B cell (primary cell): ENCODE measurements at regions not wholly inside any gene's neighbourhood (a gene's known extent, or its start where the extent isn't known, plus 50 kb on each side); places are given as distances from the start of the nearest gene placed in this dataset.
"Not testable (repeated sequence)": the region's sequence is repeated elsewhere in the genome, so short reads cannot be mapped to it uniquely, and the experiment has no call there.

Experiments used
- ATAC-seq: fragments of 200-7000 bp; cut with Tn5 transposase; one replicate; pipeline ENCODE4 v1.10.0; 2021; ENCODE audit warnings: low read depth, mild to moderate bottlenecking, moderate number of reproducible peaks, moderate library complexity
- CTCF ChIA-PET: fragments of 350-600 bp; sonication (Branson Sonifier 250); formaldehyde crosslinking; loops from one replicate; lab custom pipeline; 2021; ENCODE audit warnings: antibody characterized with exemption, inconsistent platforms; lab: Charles Lee
- POLR2A ChIA-PET: fragments of 350-600 bp; sonication (Branson Sonifier 250); formaldehyde crosslinking; loops from one replicate; lab custom pipeline; 2021; ENCODE audit warnings: antibody characterized with exemption; lab: Charles Lee
- DNase-seq: peaks from one replicate; pipeline ENCODE4 v3.0.0; 2013
- H2AFZ ChIP-seq: 2 replicates; pipeline ENCODE4 v1.6.1; 2012; ENCODE audit warnings: mild to moderate bottlenecking, low read depth, low read length; ENCODE audit not compliant: insufficient read depth, poor library complexity, severe bottlenecking
- H3K27ac ChIP-seq, 2 donors: 1 replicate in 1 of 2; 2 replicates in 1 of 2; pipeline ENCODE4 v1.5.1; 2012 to 2013; ENCODE audit warnings: low read length in 2 of 2, mild to moderate bottlenecking in 2 of 2, moderate library complexity in 1 of 2
- H3K27me3 ChIP-seq, 4 experiments: fragments of 200-600 bp in 1 of 4; sonication (generic) in 1 of 4; replicated peaks in 1 of 4; 1 replicate in 2 of 4; 2 replicates in 2 of 4; pipeline versions ENCODE4 v1.6.1 to v1.7.0; 2013 to 2016; ENCODE audit warnings: low read length in 3 of 4, mild to moderate bottlenecking in 2 of 4, mixed read lengths in 1 of 4, moderate library complexity in 1 of 4; ENCODE audit not compliant: insufficient read depth in 4 of 4, control insufficient read depth in 3 of 4; ENCODE audit errors: control extremely low read depth in 1 of 4
- H3K36me3 ChIP-seq, 2 experiments: replicated peaks in 1 of 2; 1 replicate in 1 of 2; 2 replicates in 1 of 2; pipeline versions ENCODE4 v1.6.1 to v1.7.1; 2013; ENCODE audit warnings: low read length in 1 of 2; ENCODE audit not compliant: insufficient read depth in 2 of 2, control insufficient read depth in 1 of 2; ENCODE audit errors: control extremely low read depth in 1 of 2, extremely low read depth in 1 of 2
- H3K4me1 ChIP-seq, 2 donors: fragments of 200-600 bp in 1 of 2; sonication (generic) in 1 of 2; 1 replicate in 1 of 2; 2 replicates in 1 of 2; pipeline versions ENCODE4 v1.5.1 to v1.6.1; 2013 to 2017; ENCODE audit warnings: low read length in 2 of 2; ENCODE audit not compliant: control insufficient read depth in 2 of 2, insufficient read depth in 2 of 2
- H3K4me2 ChIP-seq: replicated peaks from 2 replicates; pipeline ENCODE3; 2012; ENCODE audit warnings: mild to moderate bottlenecking, low read depth, low read length; ENCODE audit not compliant: poor library complexity, severe bottlenecking
- H3K4me3 ChIP-seq, 5 experiments: fragments of 200-600 bp in 1 of 5; sonication (generic) in 1 of 5; 1 replicate in 3 of 5; 2 replicates in 2 of 5; pipeline versions ENCODE4 v1.5.1 to v1.7.0; 2011 to 2016; ENCODE audit warnings: low read length in 4 of 5, mild to moderate bottlenecking in 4 of 5, low read depth in 2 of 5, control low read depth in 1 of 5, moderate library complexity in 1 of 5; ENCODE audit not compliant: insufficient read depth in 1 of 5; ENCODE audit errors: control extremely low read depth in 1 of 5, extremely low read depth in 1 of 5
- H3K79me2 ChIP-seq: fragments of 200-600 bp; sonication (generic); one replicate; pipeline ENCODE4 v1.6.0; 2016; ENCODE audit warnings: low read length; ENCODE audit not compliant: control insufficient read depth, insufficient read depth
- H3K9ac ChIP-seq: fragments of 200-600 bp; sonication (generic); 2 replicates; pipeline ENCODE4 v1.6.1; 2017; ENCODE audit warnings: mild to moderate bottlenecking, low read length, moderate library complexity
- H3K9me3 ChIP-seq, 3 donors: one replicate each; pipeline versions ENCODE4 v1.6.1 to v1.7.1; 2013; ENCODE audit warnings: low read length in 2 of 3; ENCODE audit not compliant: control insufficient read depth in 2 of 3, insufficient read depth in 1 of 3; ENCODE audit errors: control extremely low read depth in 1 of 3
- H4K20me1 ChIP-seq: 2 replicates; pipeline ENCODE4 v1.6.0; 2012; ENCODE audit warnings: mild to moderate bottlenecking, low read length; ENCODE audit not compliant: insufficient read depth, control insufficient read depth, poor library complexity, severe bottlenecking
- H3K27ac Mint-ChIP-seq: one replicate; pipeline ENCODE4 v1.8.0; 2021; ENCODE audit warnings: mixed read lengths
- H3K27me3 Mint-ChIP-seq: one replicate; pipeline ENCODE4 v1.8.0; 2021; ENCODE audit warnings: mixed read lengths
- H3K4me1 Mint-ChIP-seq: one replicate; pipeline ENCODE4 v1.8.0; 2021; ENCODE audit warnings: mixed read lengths
- H3K4me3 Mint-ChIP-seq: one replicate; pipeline ENCODE4 v1.8.0; 2021; ENCODE audit warnings: mixed read lengths
- H3K9me3 Mint-ChIP-seq: one replicate; pipeline ENCODE4 v1.8.0; 2022; ENCODE audit warnings: mixed read lengths; ENCODE audit not compliant: insufficient read depth
- CTCF ChIP-seq: fragments of 200-600 bp; IDR thresholded peaks from one replicate; pipeline ENCODE4 v1.8.0; 2022; ENCODE audit warnings: antibody characterized with exemption, mild to moderate bottlenecking
- EZH2 ChIP-seq: IDR thresholded peaks from 2 replicates; pipeline ENCODE4 v1.6.1; 2012; ENCODE audit warnings: borderline replicate concordance, low read depth, mild to moderate bottlenecking, moderate library complexity, low read length; ENCODE audit not compliant: insufficient read depth, poor library complexity, severe bottlenecking
- WGBS: methylation state at CpG from one replicate; pipeline ENCODE4 v1.1.5; 2013; ENCODE audit warnings: missing lambda C conversion rate; ENCODE audit not compliant: insufficient coverage; 5-methylcytosine and 5-hydroxymethylcytosine counted together
- intact Hi-C: fragments of 100-400 bp; cut with micrococcal nuclease; formaldehyde crosslinking; loops from one replicate; pipeline ENCODE4 v1.10.0; 2022

GRCh38 chr4:102397056-102397455 lies 51.8 kb upstream of the SLC39A8 start:
- H3K9me3 Mint-ChIP-seq, H4K20me1 ChIP-seq, H3K9me3 ChIP-seq, H3K4me1 Mint-ChIP-seq, H3K4me3 ChIP-seq, H3K27ac ChIP-seq, ATAC-seq, POLR2A ChIA-PET, H2AFZ ChIP-seq, H3K4me3 Mint-ChIP-seq, H3K27ac Mint-ChIP-seq, H3K79me2 ChIP-seq, DNase-seq, CTCF ChIA-PET, H3K4me1 ChIP-seq, H3K36me3 ChIP-seq, H3K27me3 ChIP-seq, H3K27me3 Mint-ChIP-seq, H3K9ac ChIP-seq, intact Hi-C loops, H3K4me2 ChIP-seq: not testable (repeated sequence)
- WGBS: 100% methylated on average over 2 of the region's 5 CpGs

- no peaks in the 10 kb centered on the region for H3K27me3 Mint-ChIP-seq
- H3K4me1 ChIP-seq: no peaks in the 10 kb centered on the region
- H3K9ac ChIP-seq: no peak overlapping the region
- no peaks in the 10 kb centered on the region for H3K9me3 Mint-ChIP-seq
- H3K36me3 ChIP-seq: no peaks in the 10 kb centered on the region
- ChIA-PET POLR2A (no interaction called here), CTCF (no interaction called here)
- no peak overlapping the region for H3K4me3 Mint-ChIP-seq
- H3K4me2 ChIP-seq: no peak overlapping the region
- no CpG with 5 or more reads among the region's 1 CpG for WGBS
- no peak for TF ChIP-seq CTCF
- no peak for TF ChIP-seq EZH2
- no peak overlapping the region for H3K27ac ChIP-seq
- no peaks in the 10 kb centered on the region for H3K27me3 ChIP-seq
- no peaks in the 10 kb centered on the region for H4K20me1 ChIP-seq
- H3K27ac Mint-ChIP-seq: no peak overlapping the region
- H3K4me3 ChIP-seq: no peak overlapping the region
- no peaks in the 10 kb centered on the region for H3K79me2 ChIP-seq
- intact Hi-C loops: no loop called here
- peaks cover 2% of the 10 kb centered on the region for H3K4me1 Mint-ChIP-seq
- H3K9me3 ChIP-seq: no peaks in the 10 kb centered on the region
- ATAC-seq: no peak
- DNase-seq: no peak
- H2AFZ ChIP-seq: no peak overlapping the region
These were observed 53.7 kb upstream of the SLC39A8 start for GRCh38 chr4:102399021-102399420.
